DMS53 (cell line): ENCODE measurements at regions not wholly inside any gene's neighbourhood (a gene's known extent, or its start where the extent isn't known, plus 50 kb on each side); places are given as distances from the start of the nearest gene placed in this dataset.
A peak's percentile ranks its signal among the peaks of the same experiment; 100 is the strongest.

Experiments
- DNase-seq: peaks from one replicate; lab custom pipeline; 2025; lab: John Stamatoyannopoulos, UW

GRCh38 chr13:108360139-108360538, 90.6 kb downstream of the TNFSF13B start:
- no peak for DNase-seq

GRCh38 chr13:108361769-108362168, 92.3 kb downstream of the TNFSF13B start:
- DNase-seq = no peak

GRCh38 chr13:108363666-108364065, 94.1 kb downstream of the TNFSF13B start:
- DNase-seq = no peak

GRCh38 chr13:108365255-108365654, 95.7 kb downstream of the TNFSF13B start:
- DNase-seq = no peak

GRCh38 chr13:108368250-108368905, 98.9 kb downstream of the TNFSF13B start:
- DNase-seq = no peak

GRCh38 chr13:108369412-108369811, 99.9 kb downstream of the TNFSF13B start:
- no peak for DNase-seq

- no peak for DNase-seq
Observed at GRCh38 chr13:108375034-108375433, 105.5 kb downstream of the TNFSF13B start.

GRCh38 chr13:108375772-108376171, 106.3 kb downstream of the TNFSF13B start:
- DNase-seq = no peak

GRCh38 chr13:108376308-108376707, 106.8 kb downstream of the TNFSF13B start:
- DNase-seq = no peak

- no peak for DNase-seq
Observed at GRCh38 chr13:108377646-108378206, 108.2 kb downstream of the TNFSF13B start.

- no peak for DNase-seq
Observed at GRCh38 chr13:108383667-108384066, 114.1 kb downstream of the TNFSF13B start.

- no peak for DNase-seq
Observed at GRCh38 chr13:108387156-108387555, 117.6 kb downstream of the TNFSF13B start.

GRCh38 chr13:108402850-108403249, 133.3 kb downstream of the TNFSF13B start:
- no peak for DNase-seq

- DNase-seq = no peak
Observed at GRCh38 chr13:108407495-108407894, 138.0 kb downstream of the TNFSF13B start.

- DNase-seq = no peak
Observed at GRCh38 chr13:108408672-108409071, 139.2 kb downstream of the TNFSF13B start.

- DNase-seq = no peak
Observed at GRCh38 chr13:108409730-108410129, 140.2 kb downstream of the TNFSF13B start.

GRCh38 chr13:108419768-108420167, 150.2 kb downstream of the TNFSF13B start:
- no peak for DNase-seq

GRCh38 chr13:108425056-108425455, 155.5 kb downstream of the TNFSF13B start:
- DNase-seq = no peak

GRCh38 chr13:108426893-108427292, 157.4 kb downstream of the TNFSF13B start:
- no peak for DNase-seq

GRCh38 chr13:108427355-108427754, 157.8 kb downstream of the TNFSF13B start:
- peak; percentile 0 for DNase-seq

GRCh38 chr13:108428691-108429090, 159.2 kb downstream of the TNFSF13B start:
- no peak for DNase-seq

GRCh38 chr13:108433976-108434755, 164.6 kb downstream of the TNFSF13B start:
- DNase-seq = no peak
